Activated CD8-positive, alpha-beta T cell treated with anti-CD3 and anti-CD28 coated beads for 36 hours (primary cell): ENCODE measurements at regions not wholly inside any gene's neighbourhood (a gene's known extent, or its start where the extent isn't known, plus 50 kb on each side); places are given as distances from the start of the nearest gene placed in this dataset.

Experiments used
- ATAC-seq: fragments of 200-7000 bp; cut with Tn5 transposase; one replicate; pipeline ENCODE4 v1.10.0; 2021; ENCODE audit warnings: mild to moderate bottlenecking, moderate library complexity
- CTCF ChIA-PET: fragments of 350-600 bp; sonication (Branson Sonifier 250); formaldehyde crosslinking; loops from one replicate; lab custom pipeline; 2021; ENCODE audit warnings: antibody characterized with exemption; lab: Charles Lee
- POLR2A ChIA-PET: fragments of 350-600 bp; sonication (Branson Sonifier 250); formaldehyde crosslinking; loops from one replicate; lab custom pipeline; 2021; ENCODE audit warnings: antibody characterized with exemption; lab: Charles Lee
- DNase-seq: peaks from one replicate; pipeline ENCODE4 v3.0.0-alpha.2; 2020
- H3K27ac Mint-ChIP-seq: one replicate; pipeline ENCODE4 v1.8.0; 2021; ENCODE audit warnings: mild to moderate bottlenecking, mixed read lengths
- H3K27me3 Mint-ChIP-seq: one replicate; pipeline ENCODE4 v1.8.0; 2021; ENCODE audit warnings: mixed read lengths
- H3K36me3 Mint-ChIP-seq: one replicate; pipeline ENCODE4 v1.8.0; 2021; ENCODE audit warnings: low read depth, mixed read lengths
- H3K4me1 Mint-ChIP-seq: one replicate; pipeline ENCODE4 v1.8.0; 2021; ENCODE audit warnings: low read depth, mixed read lengths
- H3K4me3 Mint-ChIP-seq: one replicate; pipeline ENCODE4 v1.8.0; 2021; ENCODE audit warnings: mild to moderate bottlenecking, moderate library complexity, mixed read lengths
- H3K9me3 Mint-ChIP-seq: one replicate; pipeline ENCODE4 v1.8.0; 2021; ENCODE audit warnings: mixed read lengths
- intact Hi-C: fragments of 100-400 bp; cut with micrococcal nuclease; formaldehyde crosslinking; loops from one replicate; pipeline ENCODE4 v1.10.0; 2022
- TF ChIP-seq, protein P1 (sequence below): fragments of 200-600 bp; IDR thresholded peaks from one replicate; pipeline ENCODE4 v1.8.0; 2022; ENCODE audit warnings: antibody characterized with exemption, mild to moderate bottlenecking

DNA sequence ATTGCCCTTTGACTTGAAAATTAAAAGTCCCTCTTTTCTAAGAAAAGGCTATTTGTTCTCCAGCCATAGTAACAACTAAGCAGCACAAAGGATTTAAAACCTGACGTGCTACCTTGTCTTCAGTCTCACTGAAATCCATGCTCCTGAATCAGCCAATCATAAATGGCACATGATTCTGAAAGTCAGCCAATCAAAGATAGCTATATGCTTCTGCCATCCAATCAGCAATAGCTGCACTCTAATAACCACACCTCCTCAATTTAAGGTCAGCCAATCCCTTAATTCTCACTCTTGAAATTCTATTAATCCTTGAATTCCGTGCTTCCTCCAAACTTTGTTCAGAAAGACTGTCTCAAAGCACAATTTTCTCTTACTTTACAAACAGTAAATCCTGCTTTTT is 53.5 kb upstream of the ACAN start:
- ChIA-PET CTCF (no interaction called here), POLR2A (no interaction called here)
- peaks cover 9% of the 10 kb centered on the region for H3K27me3 Mint-ChIP-seq
- ATAC-seq (no peak), DNase-seq (no peak)
- H3K4me1 Mint-ChIP-seq, result no peaks in the 10 kb centered on the region
- no peaks in the 10 kb centered on the region for H3K36me3 Mint-ChIP-seq
- intact Hi-C loops, result no loop called here
- no peak overlapping the region for H3K4me3 Mint-ChIP-seq
- no peaks in the 10 kb centered on the region for H3K9me3 Mint-ChIP-seq
- H3K27ac Mint-ChIP-seq, result no peak overlapping the region
- TF ChIP-seq, protein P1, sequence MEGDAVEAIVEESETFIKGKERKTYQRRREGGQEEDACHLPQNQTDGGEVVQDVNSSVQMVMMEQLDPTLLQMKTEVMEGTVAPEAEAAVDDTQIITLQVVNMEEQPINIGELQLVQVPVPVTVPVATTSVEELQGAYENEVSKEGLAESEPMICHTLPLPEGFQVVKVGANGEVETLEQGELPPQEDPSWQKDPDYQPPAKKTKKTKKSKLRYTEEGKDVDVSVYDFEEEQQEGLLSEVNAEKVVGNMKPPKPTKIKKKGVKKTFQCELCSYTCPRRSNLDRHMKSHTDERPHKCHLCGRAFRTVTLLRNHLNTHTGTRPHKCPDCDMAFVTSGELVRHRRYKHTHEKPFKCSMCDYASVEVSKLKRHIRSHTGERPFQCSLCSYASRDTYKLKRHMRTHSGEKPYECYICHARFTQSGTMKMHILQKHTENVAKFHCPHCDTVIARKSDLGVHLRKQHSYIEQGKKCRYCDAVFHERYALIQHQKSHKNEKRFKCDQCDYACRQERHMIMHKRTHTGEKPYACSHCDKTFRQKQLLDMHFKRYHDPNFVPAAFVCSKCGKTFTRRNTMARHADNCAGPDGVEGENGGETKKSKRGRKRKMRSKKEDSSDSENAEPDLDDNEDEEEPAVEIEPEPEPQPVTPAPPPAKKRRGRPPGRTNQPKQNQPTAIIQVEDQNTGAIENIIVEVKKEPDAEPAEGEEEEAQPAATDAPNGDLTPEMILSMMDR, result no peak

DNA sequence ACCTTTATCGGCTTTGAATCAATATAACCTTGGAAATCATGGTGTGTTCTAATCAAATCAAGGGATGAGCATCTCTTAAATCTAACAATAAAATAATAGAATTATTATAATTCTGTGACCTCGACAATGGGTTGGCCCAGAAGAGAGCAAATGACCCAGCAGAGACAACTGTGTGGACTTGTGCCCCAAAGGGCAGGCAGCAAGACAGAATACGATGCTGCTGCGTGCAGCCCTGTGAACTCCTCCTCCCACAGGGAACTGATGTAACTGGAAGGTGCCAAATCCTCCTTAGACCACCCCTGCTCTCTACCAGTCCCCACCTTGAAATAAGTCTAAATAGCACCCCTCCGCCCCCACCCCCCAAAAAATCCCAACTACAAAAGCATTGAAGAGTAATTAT is 50.7 kb upstream of the ACAN start:
- Mint-ChIP-seq H3K27ac (no peak overlapping the region), H3K4me1 (no peaks in the 10 kb centered on the region), H3K9me3 (no peaks in the 10 kb centered on the region), H3K27me3 (peaks cover 18% of the 10 kb centered on the region), H3K4me3 (no peak overlapping the region), H3K36me3 (no peaks in the 10 kb centered on the region)
- no peak for ATAC-seq
- ChIA-PET CTCF (no interaction called here), POLR2A (no interaction called here)
- TF ChIP-seq, protein P1, result no peak
- no peak for DNase-seq
- intact Hi-C loops, result no loop called here

DNA sequence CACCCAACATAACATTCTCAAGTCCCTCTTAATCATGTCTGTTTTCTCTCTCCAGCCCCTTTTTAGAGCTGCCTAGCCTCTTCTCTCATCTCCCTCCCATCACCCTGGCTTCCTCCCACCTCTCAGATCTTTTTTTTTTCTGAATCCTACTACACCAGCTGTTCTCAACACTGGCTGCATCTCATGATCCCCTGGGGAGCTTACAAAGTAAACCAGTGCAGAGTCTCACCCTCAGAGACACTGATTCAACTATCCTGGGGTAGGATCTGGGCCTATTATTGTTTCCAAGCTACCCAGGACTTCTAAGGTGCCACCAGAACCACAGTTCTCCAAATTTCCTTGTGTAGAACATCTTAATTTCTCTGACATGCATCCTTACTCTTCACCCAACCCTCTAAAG is 50.3 kb upstream of the ACAN start:
- Mint-ChIP-seq H3K4me1 (no peaks in the 10 kb centered on the region), H3K4me3 (no peak overlapping the region), H3K27me3 (peaks cover 18% of the 10 kb centered on the region), H3K27ac (no peak overlapping the region), H3K9me3 (no peaks in the 10 kb centered on the region), H3K36me3 (no peaks in the 10 kb centered on the region)
- intact Hi-C loops, result no loop called here
- TF ChIP-seq, protein P1, result no peak
- DNase-seq, result no peak
- ChIA-PET CTCF (no interaction called here), POLR2A (no interaction called here)
- ATAC-seq, result no peak
